ENCODE measurements at regions not wholly inside any gene's neighbourhood (a gene's known extent, or its start where the extent isn't known, plus 50 kb on each side); places are given as distances from the start of the nearest gene placed in this dataset.

DNA sequence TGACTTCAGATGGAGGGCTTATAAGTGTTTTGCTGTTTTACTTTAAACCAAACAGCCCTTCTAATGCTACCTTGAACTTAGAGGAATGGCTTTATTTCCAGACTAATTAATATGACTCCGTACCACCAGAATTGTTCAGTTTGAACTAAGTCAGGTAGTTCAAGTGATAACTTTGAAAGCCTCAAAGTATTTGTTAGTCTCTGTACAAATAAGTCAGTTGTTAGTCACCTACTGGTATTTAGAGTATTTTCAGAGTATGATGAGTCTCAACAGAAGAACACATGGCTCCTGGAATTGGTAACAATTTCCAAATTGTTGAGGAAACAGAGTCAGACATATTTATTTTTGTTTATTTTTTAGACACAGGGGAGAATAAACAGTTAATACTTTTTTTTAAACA lies 381.8 kb upstream of the NRXN1 start:
- H4K20me1 ChIP-seq (ENCODE audit: control insufficient read depth, insufficient read depth, low read depth, low read length), result no peaks in the 10 kb centered on the region
- H3F3A ChIP-seq (ENCODE audit: control insufficient read depth, insufficient read depth), result no peaks in the 10 kb centered on the region
- H3K27ac ChIP-seq (ENCODE audit: low read depth, low read length), result no peak overlapping the region
- H3K9me2 ChIP-seq (replicated peaks; ENCODE audit: control insufficient read depth, low read length), result no peaks in the 10 kb centered on the region
- no peak for TF ChIP-seq EZH2phosphoT487 (IDR thresholded peaks at IDR 0.05; ENCODE audit: borderline replicate concordance, low read length)
- TF ChIP-seq, protein P1, sequence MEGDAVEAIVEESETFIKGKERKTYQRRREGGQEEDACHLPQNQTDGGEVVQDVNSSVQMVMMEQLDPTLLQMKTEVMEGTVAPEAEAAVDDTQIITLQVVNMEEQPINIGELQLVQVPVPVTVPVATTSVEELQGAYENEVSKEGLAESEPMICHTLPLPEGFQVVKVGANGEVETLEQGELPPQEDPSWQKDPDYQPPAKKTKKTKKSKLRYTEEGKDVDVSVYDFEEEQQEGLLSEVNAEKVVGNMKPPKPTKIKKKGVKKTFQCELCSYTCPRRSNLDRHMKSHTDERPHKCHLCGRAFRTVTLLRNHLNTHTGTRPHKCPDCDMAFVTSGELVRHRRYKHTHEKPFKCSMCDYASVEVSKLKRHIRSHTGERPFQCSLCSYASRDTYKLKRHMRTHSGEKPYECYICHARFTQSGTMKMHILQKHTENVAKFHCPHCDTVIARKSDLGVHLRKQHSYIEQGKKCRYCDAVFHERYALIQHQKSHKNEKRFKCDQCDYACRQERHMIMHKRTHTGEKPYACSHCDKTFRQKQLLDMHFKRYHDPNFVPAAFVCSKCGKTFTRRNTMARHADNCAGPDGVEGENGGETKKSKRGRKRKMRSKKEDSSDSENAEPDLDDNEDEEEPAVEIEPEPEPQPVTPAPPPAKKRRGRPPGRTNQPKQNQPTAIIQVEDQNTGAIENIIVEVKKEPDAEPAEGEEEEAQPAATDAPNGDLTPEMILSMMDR (IDR thresholded peaks at IDR 0.05; ENCODE audit: low read depth, low read length, poor library complexity, severe bottlenecking), result no peak
- no peaks in the 10 kb centered on the region for H3K79me2 ChIP-seq (ENCODE audit: control insufficient read depth, low read length)
- H3K36me3 ChIP-seq (ENCODE audit: control insufficient read depth, low read length), result no peaks in the 10 kb centered on the region
- no peaks in the 10 kb centered on the region for H3K9me3 ChIP-seq (ENCODE audit: control insufficient read depth, insufficient read depth, low read length)
- H3K27me3 ChIP-seq (ENCODE audit: control insufficient read depth, low read length), result no peaks in the 10 kb centered on the region
- H3K4me3 ChIP-seq (ENCODE audit: low read length), result no peak overlapping the region
- no peak overlapping the region for H3K4me2 ChIP-seq (ENCODE audit: low read length)
- no peaks in the 10 kb centered on the region for H3K4me1 ChIP-seq (ENCODE audit: control insufficient read depth, low read length)

DNA sequence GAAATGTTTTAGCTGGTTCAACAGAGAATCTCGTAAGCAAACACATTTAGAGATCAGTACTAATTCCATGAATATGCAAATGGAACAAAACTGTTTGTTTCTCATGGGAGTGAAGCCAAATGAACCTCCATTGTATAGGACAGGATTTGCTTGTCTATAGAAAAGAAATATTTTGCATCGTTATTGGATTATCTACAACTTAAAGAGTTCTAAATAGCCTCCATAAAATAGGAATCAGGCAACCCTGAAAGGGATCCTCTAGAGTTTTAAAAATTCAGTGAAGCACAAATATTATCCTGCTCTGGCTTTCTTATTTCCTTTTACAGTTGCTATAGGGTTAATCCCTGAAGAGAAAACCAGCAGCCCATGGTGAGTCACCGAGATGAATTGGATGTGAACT lies 378.4 kb upstream of the NRXN1 start:
- TF ChIP-seq EZH2phosphoT487 (IDR thresholded peaks at IDR 0.05; ENCODE audit: borderline replicate concordance, low read length), result no peak
- TF ChIP-seq, protein P1 (IDR thresholded peaks at IDR 0.05; ENCODE audit: low read depth, low read length, poor library complexity, severe bottlenecking), result no peak
- Histone ChIP-seq H3K4me1 (ENCODE audit: control insufficient read depth, low read length) (no peaks in the 10 kb centered on the region), H3K9me2 (replicated peaks; ENCODE audit: control insufficient read depth, low read length) (no peaks in the 10 kb centered on the region), H3F3A (ENCODE audit: control insufficient read depth, insufficient read depth) (no peaks in the 10 kb centered on the region), H4K20me1 (ENCODE audit: control insufficient read depth, insufficient read depth, low read depth, low read length) (no peaks in the 10 kb centered on the region), H3K27ac (ENCODE audit: low read depth, low read length) (no peak overlapping the region), H3K4me2 (ENCODE audit: low read length) (no peak overlapping the region), H3K4me3 (ENCODE audit: low read length) (no peak overlapping the region), H3K36me3 (ENCODE audit: control insufficient read depth, low read length) (no peaks in the 10 kb centered on the region), H3K79me2 (ENCODE audit: control insufficient read depth, low read length) (no peaks in the 10 kb centered on the region), H3K27me3 (ENCODE audit: control insufficient read depth, low read length) (no peaks in the 10 kb centered on the region), H3K9me3 (ENCODE audit: control insufficient read depth, insufficient read depth, low read length) (no peaks in the 10 kb centered on the region)

DNA sequence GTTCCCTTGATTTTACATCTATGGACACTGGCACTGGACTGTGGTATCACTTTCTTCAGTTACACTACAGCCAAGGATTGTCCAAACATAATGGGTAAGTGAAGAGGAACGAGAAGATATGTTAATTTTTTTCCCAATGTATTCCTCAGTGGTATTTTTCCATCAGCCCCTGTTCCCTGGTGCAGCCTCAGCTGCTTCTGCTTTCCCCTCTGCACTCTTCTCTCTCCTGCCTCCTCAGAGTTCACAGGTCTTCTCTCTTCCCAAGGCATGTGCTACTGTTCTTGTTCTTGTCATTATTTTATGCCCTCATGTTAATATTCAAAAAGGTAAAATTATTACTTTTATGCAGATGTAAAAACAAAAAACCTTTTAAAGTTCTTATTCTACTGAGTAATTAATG lies 378.0 kb upstream of the NRXN1 start:
- Histone ChIP-seq H3K9me2 (replicated peaks; ENCODE audit: control insufficient read depth, low read length) (no peaks in the 10 kb centered on the region), H3K4me1 (ENCODE audit: control insufficient read depth, low read length) (no peaks in the 10 kb centered on the region), H3F3A (ENCODE audit: control insufficient read depth, insufficient read depth) (no peaks in the 10 kb centered on the region), H3K36me3 (ENCODE audit: control insufficient read depth, low read length) (no peaks in the 10 kb centered on the region), H3K4me3 (ENCODE audit: low read length) (no peak overlapping the region), H3K27me3 (ENCODE audit: control insufficient read depth, low read length) (no peaks in the 10 kb centered on the region), H4K20me1 (ENCODE audit: control insufficient read depth, insufficient read depth, low read depth, low read length) (no peaks in the 10 kb centered on the region), H3K9me3 (ENCODE audit: control insufficient read depth, insufficient read depth, low read length) (no peaks in the 10 kb centered on the region), H3K4me2 (ENCODE audit: low read length) (no peak overlapping the region), H3K27ac (ENCODE audit: low read depth, low read length) (no peak overlapping the region), H3K79me2 (ENCODE audit: control insufficient read depth, low read length) (no peaks in the 10 kb centered on the region)
- TF ChIP-seq, protein P1 (IDR thresholded peaks at IDR 0.05; ENCODE audit: low read depth, low read length, poor library complexity, severe bottlenecking), result no peak
- no peak for TF ChIP-seq EZH2phosphoT487 (IDR thresholded peaks at IDR 0.05; ENCODE audit: borderline replicate concordance, low read length)

DNA sequence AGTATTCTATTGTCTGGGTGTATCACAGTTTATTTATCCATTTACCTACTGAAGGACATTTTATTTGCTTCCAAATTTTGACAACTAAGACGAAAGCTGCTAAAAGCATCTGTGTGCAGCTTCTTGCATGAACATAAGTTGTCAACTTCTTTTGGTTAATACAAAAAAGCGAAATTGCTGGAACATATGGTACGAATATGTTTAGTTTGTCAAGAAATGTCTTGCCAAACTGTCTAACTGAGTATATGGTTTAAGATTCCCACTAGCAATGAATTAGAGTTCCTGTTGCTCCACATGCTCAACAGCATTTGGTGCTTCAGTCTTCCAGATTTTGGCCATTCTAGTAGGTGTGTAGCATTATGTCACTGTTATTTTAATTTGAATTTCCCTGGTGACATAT lies 372.3 kb upstream of the NRXN1 start:
- no peak overlapping the region for H3K27ac ChIP-seq (ENCODE audit: low read depth, low read length)

More for the DNA sequence above, 372.3 kb upstream of the NRXN1 start:
- no peaks in the 10 kb centered on the region for H3K36me3 ChIP-seq (ENCODE audit: control insufficient read depth, low read length)
- no peaks in the 10 kb centered on the region for H3K79me2 ChIP-seq (ENCODE audit: control insufficient read depth, low read length)
- no peaks in the 10 kb centered on the region for H4K20me1 ChIP-seq (ENCODE audit: control insufficient read depth, insufficient read depth, low read depth, low read length)
- no peak for TF ChIP-seq EZH2phosphoT487 (IDR thresholded peaks at IDR 0.05; ENCODE audit: borderline replicate concordance, low read length)
- TF ChIP-seq, protein P1 (IDR thresholded peaks at IDR 0.05; ENCODE audit: low read depth, low read length, poor library complexity, severe bottlenecking), result no peak
- no peaks in the 10 kb centered on the region for H3K4me1 ChIP-seq (ENCODE audit: control insufficient read depth, low read length)
- no peaks in the 10 kb centered on the region for H3F3A ChIP-seq (ENCODE audit: control insufficient read depth, insufficient read depth)
- H3K9me2 ChIP-seq (replicated peaks; ENCODE audit: control insufficient read depth, low read length), result no peaks in the 10 kb centered on the region
- H3K4me3 ChIP-seq (ENCODE audit: low read length), result no peak overlapping the region
- no peaks in the 10 kb centered on the region for H3K27me3 ChIP-seq (ENCODE audit: control insufficient read depth, low read length)
- H3K4me2 ChIP-seq (ENCODE audit: low read length), result no peak overlapping the region
- no peaks in the 10 kb centered on the region for H3K9me3 ChIP-seq (ENCODE audit: control insufficient read depth, insufficient read depth, low read length)

Measured in DOHH2 (cell line).